ENCODE measurements at regions not wholly inside any gene's neighbourhood (a gene's known extent, or its start where the extent isn't known, plus 50 kb on each side); places are given as distances from the start of the nearest gene placed in this dataset.
"Not testable (repeated sequence)": the region's sequence is repeated elsewhere in the genome, so short reads cannot be mapped to it uniquely, and the experiment has no call there.

GRCh38 chr16:16613212-16613611, 234.3 kb downstream of the NPIPA7 start:
- 20 to 42% (median 22%) methylated on average over 2 of the region's 4 CpGs; no CpG with 5 or more reads in 2 of the 5 donors for WGBS, 5 donors
- H3K9me3 ChIP-seq; H3K4me3 ChIP-seq; intact Hi-C loops (cut with DNase I; ENCODE audit: low total_unique reads); H3K4me1 ChIP-seq; H3K36me3 ChIP-seq; DNase-seq; H3K27ac ChIP-seq; H3K27me3 ChIP-seq (replicated peaks in 1 of 7): not testable (repeated sequence)

DNA sequence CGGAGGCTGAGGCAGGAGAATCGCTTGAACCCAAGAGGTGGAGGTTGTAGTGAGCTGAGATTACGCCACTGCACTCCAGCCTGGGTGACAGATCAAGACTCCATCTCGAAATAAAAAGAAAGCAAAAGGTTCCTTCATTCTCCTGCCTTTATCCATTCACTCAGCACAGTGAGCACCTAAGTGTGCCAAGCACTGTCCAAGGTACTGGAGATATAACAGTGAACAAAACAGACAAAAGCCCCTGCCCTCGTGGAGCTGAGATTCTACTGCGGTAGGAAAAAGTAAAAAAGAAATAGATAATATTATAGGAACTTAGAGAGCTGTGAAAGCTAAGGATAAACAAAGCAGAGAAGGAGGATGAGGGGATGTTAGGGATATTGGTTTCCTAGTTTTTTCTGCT, 235.5 kb downstream of the NPIPA7 start:
- intact Hi-C loops (cut with DNase I; ENCODE audit: low total_unique reads) = not testable (repeated sequence)
- 74 to 78% (median 75%) methylated on average over 6 of the region's 6 CpGs for WGBS, 5 donors

GRCh38 chr16:16618963-16619465, 240.1 kb downstream of the NPIPA7 start:
- H3K27ac ChIP-seq; H3K4me1 ChIP-seq; intact Hi-C loops (cut with DNase I; ENCODE audit: low total_unique reads); H3K27me3 ChIP-seq (replicated peaks in 1 of 7); H3K36me3 ChIP-seq; H3K9me3 ChIP-seq; DNase-seq; H3K4me3 ChIP-seq: not testable (repeated sequence)
- whole genome bisulfite sequencing, 5 donors = 87 to 100% (median 95%) methylated on average over 1 to 30 of the region's 33 CpGs

More for the DNA sequence above, 235.5 kb downstream of the NPIPA7 start:
- H3K36me3 ChIP-seq; H3K27me3 ChIP-seq (replicated peaks in 1 of 7); H3K4me3 ChIP-seq; DNase-seq; H3K9me3 ChIP-seq; H3K4me1 ChIP-seq; H3K27ac ChIP-seq: not testable (repeated sequence)

DNA sequence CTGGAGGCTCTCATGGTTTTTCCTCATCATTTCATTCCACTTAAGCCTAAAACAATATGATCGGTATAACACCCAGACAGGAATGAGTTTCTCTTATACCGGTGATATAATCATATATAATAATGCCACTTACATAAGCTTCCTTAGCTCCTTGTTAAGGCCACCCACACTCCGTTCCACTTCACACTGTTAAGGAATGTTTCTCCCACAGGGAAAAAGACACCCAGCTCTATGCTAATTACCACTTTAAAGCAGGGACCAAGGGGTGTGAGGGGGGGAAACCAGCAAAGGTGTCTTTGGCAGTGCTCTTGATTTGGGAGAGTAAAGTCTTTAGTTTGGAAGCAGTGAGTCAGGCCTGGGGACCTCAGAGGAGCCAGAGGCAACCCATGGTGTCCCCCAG, 245.4 kb downstream of the NPIPA7 start:
- intact Hi-C loops (cut with DNase I; ENCODE audit: low total_unique reads); H3K27ac ChIP-seq; H3K4me1 ChIP-seq; H3K27me3 ChIP-seq (replicated peaks in 1 of 7); H3K36me3 ChIP-seq; H3K4me3 ChIP-seq; H3K9me3 ChIP-seq; DNase-seq: not testable (repeated sequence)
- 58 to 91% (median 72%) methylated on average over 1 to 2 of the region's 3 CpGs for WGBS, 5 donors

- H3K36me3 ChIP-seq; DNase-seq; H3K4me3 ChIP-seq; H3K27me3 ChIP-seq (replicated peaks in 1 of 7); intact Hi-C loops (cut with DNase I; ENCODE audit: low total_unique reads); H3K4me1 ChIP-seq; H3K27ac ChIP-seq; H3K9me3 ChIP-seq: not testable (repeated sequence)
- 73 to 100% (median 85%) methylated on average over 1 of the region's 2 CpGs for WGBS, 5 donors
Observed at GRCh38 chr16:16625140-16625539, 246.2 kb downstream of the NPIPA7 start.

DNA sequence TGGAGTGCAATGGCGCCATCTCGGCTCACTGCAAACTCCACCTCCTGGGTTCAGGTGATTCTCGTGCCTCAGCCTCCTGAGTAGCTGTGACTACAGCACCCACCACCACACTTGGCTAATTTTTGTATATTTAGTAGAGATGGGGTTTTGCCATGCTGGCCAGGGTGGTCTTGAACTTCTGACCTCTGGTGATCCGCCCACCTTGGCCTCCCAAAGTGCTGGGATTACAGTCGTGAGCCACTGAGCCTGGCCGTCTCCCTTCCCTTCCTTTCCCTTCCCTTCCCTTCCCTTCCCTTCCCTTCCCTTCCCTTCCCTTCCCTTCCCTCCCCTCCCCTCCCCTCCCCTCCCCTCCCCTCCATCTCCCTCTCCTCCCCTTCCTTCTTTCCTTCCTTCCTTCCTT, 248.9 kb downstream of the NPIPA7 start:
- H3K27ac ChIP-seq, H3K36me3 ChIP-seq: not testable (repeated sequence)

DNA sequence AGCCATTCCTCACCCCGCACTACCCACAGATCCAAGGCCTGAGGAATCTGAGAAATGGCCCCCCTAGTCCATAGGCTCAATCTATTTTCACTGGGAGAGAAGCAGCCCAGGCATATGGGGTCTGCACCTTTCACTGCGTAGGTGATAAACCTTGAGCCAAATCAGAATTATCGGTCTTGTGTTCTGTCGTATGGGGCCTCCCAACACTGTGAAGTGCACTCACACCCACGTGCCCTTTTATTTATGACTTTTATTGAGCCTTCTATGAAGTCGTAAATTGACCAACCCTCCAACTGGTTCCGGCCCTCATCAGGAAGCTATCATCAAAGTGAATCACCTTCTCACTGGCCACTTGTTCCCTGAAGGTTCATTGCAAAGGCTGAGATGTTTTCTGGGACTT, 259.3 kb downstream of the NPIPA7 start:
- H3K4me1 ChIP-seq; H3K27ac ChIP-seq; DNase-seq; intact Hi-C loops (cut with DNase I; ENCODE audit: low total_unique reads); H3K9me3 ChIP-seq; H3K36me3 ChIP-seq; H3K4me3 ChIP-seq; H3K27me3 ChIP-seq (replicated peaks in 1 of 7): not testable (repeated sequence)
- WGBS, 5 donors = 65 to 77% (median 66%) methylated on average over 6 to 7 of the region's 7 CpGs

More for the DNA sequence above, 248.9 kb downstream of the NPIPA7 start:
- H3K9me3 ChIP-seq; intact Hi-C loops (cut with DNase I; ENCODE audit: low total_unique reads); H3K4me3 ChIP-seq; H3K4me1 ChIP-seq; DNase-seq; H3K27me3 ChIP-seq (replicated peaks in 1 of 7): not testable (repeated sequence)
- WGBS, 5 donors = 79 to 92% (median 85%) methylated on average over 5 to 6 of the region's 6 CpGs

DNA sequence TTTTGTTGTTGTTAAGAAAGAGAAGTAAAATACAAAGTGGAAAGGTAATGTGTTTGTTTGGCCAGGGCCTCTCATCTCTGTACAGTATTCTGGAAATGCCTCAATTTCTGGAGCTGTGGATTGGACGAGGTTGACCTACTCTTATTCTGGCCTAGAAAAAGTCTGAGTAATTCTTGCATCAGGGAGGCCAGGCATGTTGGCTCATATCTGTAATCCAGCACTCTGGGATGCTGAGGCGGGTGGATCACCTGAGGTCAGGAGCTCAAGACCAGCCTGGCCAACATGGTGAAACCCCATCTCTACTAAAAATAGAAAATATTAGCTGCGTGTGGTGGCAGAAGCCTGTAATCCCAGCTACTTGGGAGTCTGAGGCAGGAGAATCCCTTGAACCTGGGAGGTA, 259.8 kb downstream of the NPIPA7 start:
- H3K9me3 ChIP-seq; DNase-seq; H3K27me3 ChIP-seq (replicated peaks in 1 of 7); H3K27ac ChIP-seq; H3K36me3 ChIP-seq; intact Hi-C loops (cut with DNase I; ENCODE audit: low total_unique reads); H3K4me1 ChIP-seq; H3K4me3 ChIP-seq: not testable (repeated sequence)
- WGBS, 5 donors = 71 to 93% (median 76%) methylated on average over 2 to 3 of the region's 3 CpGs

GRCh38 chr16:16643828-16644227, 264.9 kb downstream of the NPIPA7 start:
- H3K4me1 ChIP-seq; H3K36me3 ChIP-seq; H3K4me3 ChIP-seq; DNase-seq; H3K27me3 ChIP-seq (replicated peaks in 1 of 7); H3K27ac ChIP-seq; intact Hi-C loops (cut with DNase I; ENCODE audit: low total_unique reads): not testable (repeated sequence)
- WGBS, 5 donors = 50 to 87% (median 67%) methylated on average over 1 of the region's 1 CpG
- peaks cover 0 to 17% (median 11%) of the 10 kb centered on the region in 8 donors for H3K9me3 ChIP-seq

DNA sequence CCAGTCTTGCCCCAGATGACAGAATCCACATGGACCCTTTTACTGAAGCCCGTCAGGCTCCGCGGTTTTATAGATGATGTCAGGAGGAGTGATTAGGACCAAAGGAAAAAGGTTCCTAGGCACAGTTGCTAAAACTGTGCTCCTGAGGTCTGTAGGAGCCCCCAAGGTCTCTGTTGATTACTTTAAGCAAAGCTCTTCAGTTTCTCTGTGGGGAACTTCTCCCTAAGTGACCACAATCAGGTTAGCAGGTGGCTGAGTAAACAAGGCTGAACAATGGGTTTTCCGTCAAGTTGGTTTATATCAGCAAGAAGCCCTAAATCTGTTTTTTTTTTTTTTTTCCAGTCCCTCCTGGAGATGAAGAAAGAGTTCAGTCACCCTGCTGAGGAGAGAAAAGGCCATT, 269.1 kb downstream of the NPIPA7 start:
- H3K36me3 ChIP-seq; H3K4me3 ChIP-seq; H3K27ac ChIP-seq; H3K27me3 ChIP-seq (replicated peaks in 1 of 7); intact Hi-C loops (cut with DNase I; ENCODE audit: low total_unique reads); H3K4me1 ChIP-seq; DNase-seq: not testable (repeated sequence)
- 60 to 88% (median 73%) methylated on average over 1 of the region's 4 CpGs; no CpG with 5 or more reads in 2 of the 5 donors for WGBS, 5 donors
- peaks cover 0 to 14% (median 9%) of the 10 kb centered on the region in 8 donors for H3K9me3 ChIP-seq

- no CpG with 5 or more reads among the region's 3 CpGs for WGBS, 5 donors
- H3K9me3 ChIP-seq; H3K27me3 ChIP-seq (replicated peaks in 1 of 7); DNase-seq; H3K4me3 ChIP-seq; H3K27ac ChIP-seq; intact Hi-C loops (cut with DNase I; ENCODE audit: low total_unique reads); H3K4me1 ChIP-seq; H3K36me3 ChIP-seq: not testable (repeated sequence)
Observed at GRCh38 chr16:16672180-16672812, 293.4 kb downstream of the NPIPA7 start.
